A549 (cell line): ENCODE measurements at regions not wholly inside any gene's neighbourhood (a gene's known extent, or its start where the extent isn't known, plus 50 kb on each side); places are given as distances from the start of the nearest gene placed in this dataset.

Source experiments
- EP300 ChIP-seq, 2 experiments: fragments of >200 bp; sonication (Bioruptor Twin); formaldehyde crosslinking; IDR thresholded peaks; 2 replicates in 1 of 2; 3 replicates in 1 of 2; pipeline ENCODE4 v1.6.1; 2016 to 2017
- PHF8 ChIP-seq: fragments of 200-600 bp; sonication (generic); IDR thresholded peaks from 2 replicates; pipeline ENCODE4 v1.6.1; 2016; ENCODE audit warnings: low read depth, mild to moderate bottlenecking, antibody characterized with exemption, moderate library complexity, borderline replicate concordance
- RFX5 ChIP-seq: fragments of 450-650 bp; IDR thresholded peaks from 2 replicates; pipeline ENCODE4 v1.7.1; 2014; ENCODE audit warnings: antibody characterized with exemption, mild to moderate bottlenecking, moderate library complexity
- SMC3 ChIP-seq: fragments of >200 bp; sonication (Bioruptor Twin); formaldehyde crosslinking; IDR thresholded peaks from 3 replicates; pipeline ENCODE4 v1.6.1; 2018; ENCODE audit warnings: inconsistent platforms
- ZFP36 ChIP-seq: fragments of 450-650 bp; IDR thresholded peaks from 2 replicates; pipeline ENCODE4 v1.6.1; 2014; ENCODE audit warnings: borderline replicate concordance; ENCODE audit not compliant: partially characterized antibody
- TF ChIP-seq, protein P1 (sequence below): fragments of >200 bp; sonication (Bioruptor Twin); formaldehyde crosslinking; IDR thresholded peaks from 3 replicates; pipeline ENCODE4 v1.5.1; 2016
- TF ChIP-seq, protein P2 (sequence below): fragments of 200-600 bp; sonication (generic); IDR thresholded peaks from 2 replicates; pipeline ENCODE4 v1.6.1; 2016; ENCODE audit warnings: antibody characterized with exemption, mild to moderate bottlenecking, moderate library complexity

DNA sequence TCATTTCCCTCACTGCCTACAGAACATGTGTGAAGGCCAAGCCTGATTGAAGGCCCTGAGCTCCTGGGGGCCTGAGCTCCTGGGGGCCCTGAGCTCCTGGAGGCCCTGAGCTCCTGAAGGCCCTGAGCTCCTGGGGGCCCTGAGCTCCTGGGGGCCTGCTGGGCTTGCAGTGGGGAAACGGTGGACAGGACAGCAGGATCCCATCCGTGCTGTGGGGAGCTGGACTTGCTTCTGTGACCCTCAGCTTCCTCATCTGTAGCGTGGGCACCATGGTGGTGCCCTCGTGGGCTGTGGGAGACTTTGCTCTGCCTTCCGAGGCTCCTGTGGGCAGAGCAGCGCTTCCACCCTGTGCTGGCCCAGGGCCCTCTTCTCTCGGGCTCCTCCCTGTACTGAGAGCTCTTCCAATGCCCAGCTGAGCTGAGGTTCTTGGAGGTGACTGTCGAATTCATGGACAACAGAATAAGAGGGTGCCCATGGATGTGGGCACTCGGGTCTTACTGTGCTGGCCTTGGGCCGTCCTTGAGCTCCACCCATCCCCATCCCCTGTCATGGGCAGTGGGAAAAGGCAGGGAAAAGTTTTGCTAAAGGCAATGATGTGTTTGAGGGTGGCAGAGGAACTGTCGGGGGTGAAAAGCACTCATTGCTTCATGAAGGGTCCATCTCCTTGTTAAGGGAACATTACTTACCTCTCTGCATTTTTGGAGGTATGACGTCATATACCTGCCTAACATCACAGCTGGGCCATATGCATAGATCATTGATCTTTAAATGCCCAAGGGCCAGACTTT is 786.7 kb downstream of the TBC1D22A start:
- TF ChIP-seq ZFP36 (no peak), EP300 (IDR thresholded peaks at IDR 0.05) (no peak), SMC3 (no peak), PHF8 (no peak), RFX5 (no peak)
- TF ChIP-seq, protein P1, sequence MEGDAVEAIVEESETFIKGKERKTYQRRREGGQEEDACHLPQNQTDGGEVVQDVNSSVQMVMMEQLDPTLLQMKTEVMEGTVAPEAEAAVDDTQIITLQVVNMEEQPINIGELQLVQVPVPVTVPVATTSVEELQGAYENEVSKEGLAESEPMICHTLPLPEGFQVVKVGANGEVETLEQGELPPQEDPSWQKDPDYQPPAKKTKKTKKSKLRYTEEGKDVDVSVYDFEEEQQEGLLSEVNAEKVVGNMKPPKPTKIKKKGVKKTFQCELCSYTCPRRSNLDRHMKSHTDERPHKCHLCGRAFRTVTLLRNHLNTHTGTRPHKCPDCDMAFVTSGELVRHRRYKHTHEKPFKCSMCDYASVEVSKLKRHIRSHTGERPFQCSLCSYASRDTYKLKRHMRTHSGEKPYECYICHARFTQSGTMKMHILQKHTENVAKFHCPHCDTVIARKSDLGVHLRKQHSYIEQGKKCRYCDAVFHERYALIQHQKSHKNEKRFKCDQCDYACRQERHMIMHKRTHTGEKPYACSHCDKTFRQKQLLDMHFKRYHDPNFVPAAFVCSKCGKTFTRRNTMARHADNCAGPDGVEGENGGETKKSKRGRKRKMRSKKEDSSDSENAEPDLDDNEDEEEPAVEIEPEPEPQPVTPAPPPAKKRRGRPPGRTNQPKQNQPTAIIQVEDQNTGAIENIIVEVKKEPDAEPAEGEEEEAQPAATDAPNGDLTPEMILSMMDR, result no peak
- TF ChIP-seq, protein P2, sequence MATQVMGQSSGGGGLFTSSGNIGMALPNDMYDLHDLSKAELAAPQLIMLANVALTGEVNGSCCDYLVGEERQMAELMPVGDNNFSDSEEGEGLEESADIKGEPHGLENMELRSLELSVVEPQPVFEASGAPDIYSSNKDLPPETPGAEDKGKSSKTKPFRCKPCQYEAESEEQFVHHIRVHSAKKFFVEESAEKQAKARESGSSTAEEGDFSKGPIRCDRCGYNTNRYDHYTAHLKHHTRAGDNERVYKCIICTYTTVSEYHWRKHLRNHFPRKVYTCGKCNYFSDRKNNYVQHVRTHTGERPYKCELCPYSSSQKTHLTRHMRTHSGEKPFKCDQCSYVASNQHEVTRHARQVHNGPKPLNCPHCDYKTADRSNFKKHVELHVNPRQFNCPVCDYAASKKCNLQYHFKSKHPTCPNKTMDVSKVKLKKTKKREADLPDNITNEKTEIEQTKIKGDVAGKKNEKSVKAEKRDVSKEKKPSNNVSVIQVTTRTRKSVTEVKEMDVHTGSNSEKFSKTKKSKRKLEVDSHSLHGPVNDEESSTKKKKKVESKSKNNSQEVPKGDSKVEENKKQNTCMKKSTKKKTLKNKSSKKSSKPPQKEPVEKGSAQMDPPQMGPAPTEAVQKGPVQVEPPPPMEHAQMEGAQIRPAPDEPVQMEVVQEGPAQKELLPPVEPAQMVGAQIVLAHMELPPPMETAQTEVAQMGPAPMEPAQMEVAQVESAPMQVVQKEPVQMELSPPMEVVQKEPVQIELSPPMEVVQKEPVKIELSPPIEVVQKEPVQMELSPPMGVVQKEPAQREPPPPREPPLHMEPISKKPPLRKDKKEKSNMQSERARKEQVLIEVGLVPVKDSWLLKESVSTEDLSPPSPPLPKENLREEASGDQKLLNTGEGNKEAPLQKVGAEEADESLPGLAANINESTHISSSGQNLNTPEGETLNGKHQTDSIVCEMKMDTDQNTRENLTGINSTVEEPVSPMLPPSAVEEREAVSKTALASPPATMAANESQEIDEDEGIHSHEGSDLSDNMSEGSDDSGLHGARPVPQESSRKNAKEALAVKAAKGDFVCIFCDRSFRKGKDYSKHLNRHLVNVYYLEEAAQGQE, result no peak
